Dermis microvascular lymphatic vessel endothelial cell (primary cell): ENCODE measurements at regions not wholly inside any gene's neighbourhood (a gene's known extent, or its start where the extent isn't known, plus 50 kb on each side); places are given as distances from the start of the nearest gene placed in this dataset.
A peak's percentile ranks its signal among the peaks of the same experiment; 100 is the strongest.

ENCODE experiments used
- DNase-seq, 2 donors: peaks; one replicate each; pipeline versions ENCODE4 v3.0.0 to v3.0.0-alpha.2; 2010; ENCODE audit warnings: low read depth in 2 of 2

- DNase-seq, result no peak
Measured at GRCh38 chr11:30811226-30811755, 225.1 kb upstream of the MPPED2 start.

- DNase-seq, result no peak
Measured at GRCh38 chr11:30810116-30810515, 224.0 kb upstream of the MPPED2 start.

GRCh38 chr11:30801357-30801756 is 215.2 kb upstream of the MPPED2 start:
- no peak for DNase-seq

GRCh38 chr11:30800904-30801303 is 214.8 kb upstream of the MPPED2 start:
- no peak for DNase-seq

- DNase-seq, result no peak
Measured at GRCh38 chr11:30798547-30799236, 212.5 kb upstream of the MPPED2 start.

GRCh38 chr11:30789270-30789669 is 203.1 kb upstream of the MPPED2 start:
- no peak for DNase-seq

GRCh38 chr11:30788849-30789248 is 202.7 kb upstream of the MPPED2 start:
- DNase-seq, result no peak

GRCh38 chr11:30786256-30787110 is 200.3 kb upstream of the MPPED2 start:
- peak; percentile 32 to 57 for DNase-seq

- no peak for DNase-seq
Measured at GRCh38 chr11:30778596-30778995, 192.4 kb upstream of the MPPED2 start.

- DNase-seq, result no peak
Measured at GRCh38 chr11:30775233-30775522, 189.0 kb upstream of the MPPED2 start.

- DNase-seq, result no peak
Measured at GRCh38 chr11:30774496-30775232, 188.5 kb upstream of the MPPED2 start.

GRCh38 chr11:30772908-30773307 is 186.8 kb upstream of the MPPED2 start:
- no peak for DNase-seq

GRCh38 chr11:30763951-30764350 is 177.8 kb upstream of the MPPED2 start:
- DNase-seq, result no peak

- DNase-seq, result no peak
Measured at GRCh38 chr11:30762188-30762587, 176.0 kb upstream of the MPPED2 start.

- no peak for DNase-seq
Measured at GRCh38 chr11:30760345-30760744, 174.2 kb upstream of the MPPED2 start.

- DNase-seq, result no peak
Measured at GRCh38 chr11:30758946-30759504, 172.9 kb upstream of the MPPED2 start.

- no peak for DNase-seq
Measured at GRCh38 chr11:30758518-30758917, 172.4 kb upstream of the MPPED2 start.

- DNase-seq, result peak in 1 of 2 donors; percentile 19
Measured at GRCh38 chr11:30758012-30758411, 171.9 kb upstream of the MPPED2 start.

- DNase-seq, result no peak
Measured at GRCh38 chr11:30753994-30754393, 167.8 kb upstream of the MPPED2 start.

- no peak for DNase-seq
Measured at GRCh38 chr11:30753504-30753903, 167.4 kb upstream of the MPPED2 start.

- DNase-seq, result no peak
Measured at GRCh38 chr11:30749268-30749667, 163.1 kb upstream of the MPPED2 start.

- DNase-seq, result no peak
Measured at GRCh38 chr11:30741039-30741550, 154.9 kb upstream of the MPPED2 start.
